HepG2 (cell line): ENCODE measurements at regions not wholly inside any gene's neighbourhood (a gene's known extent, or its start where the extent isn't known, plus 50 kb on each side); places are given as distances from the start of the nearest gene placed in this dataset.

Experiments used
- CREB3 ChIP-seq: sonication (generic); formaldehyde crosslinking; IDR thresholded peaks from 2 replicates; pipeline ENCODE4 v1.5.0; 2020; ENCODE audit warnings: missing genetic modification reagents
- ELF1 ChIP-seq: sonication (generic); formaldehyde crosslinking; IDR thresholded peaks from 2 replicates; pipeline ENCODE4 v1.4.0; 2020; ENCODE audit warnings: missing genetic modification reagents
- EP300 ChIP-seq, 3 experiments: sonication (generic) in 1 of 3; formaldehyde crosslinking in 1 of 3; IDR thresholded peaks; 2 replicates each; pipeline versions ENCODE4 v1.5.1 to v1.6.1; 2011 to 2020; ENCODE audit warnings: low read depth in 2 of 3, low read length in 2 of 3, borderline replicate concordance in 1 of 3, improper control_type of control experiment in 1 of 3, mild to moderate bottlenecking in 1 of 3, missing genetic modification reagents in 1 of 3, moderate library complexity in 1 of 3
- ETV5 ChIP-seq: IDR thresholded peaks from 2 replicates; pipeline ENCODE4 v1.6.1; 2018; ENCODE audit warnings: missing biosample characterization, missing genetic modification reagents, inconsistent platforms, borderline replicate concordance
- HNF4A ChIP-seq: sonication (generic); formaldehyde crosslinking; IDR thresholded peaks from 2 replicates; pipeline ENCODE4 v1.4.0; 2020; ENCODE audit warnings: missing genetic modification reagents
- HNF4G ChIP-seq, 2 experiments: sonication (generic) in 1 of 2; formaldehyde crosslinking in 1 of 2; IDR thresholded peaks; 2 replicates each; pipeline versions ENCODE4 v1.4.0 to v1.6.1; 2011 to 2020; ENCODE audit warnings: borderline replicate concordance in 2 of 2, low read depth in 2 of 2, mild to moderate bottlenecking in 2 of 2, low read length in 1 of 2, missing genetic modification reagents in 1 of 2, moderate library complexity in 1 of 2
- HOXA3 ChIP-seq: sonication (generic); formaldehyde crosslinking; IDR thresholded peaks from 2 replicates; pipeline ENCODE4 v1.5.0; 2020; ENCODE audit warnings: missing genetic modification reagents
- KDM2A ChIP-seq: sonication (generic); formaldehyde crosslinking; IDR thresholded peaks from 2 replicates; pipeline ENCODE4 v1.4.0; 2020; ENCODE audit warnings: low read depth, missing genetic modification reagents, borderline replicate concordance
- PRPF4 ChIP-seq: fragments of 200-400 bp; formaldehyde crosslinking; IDR thresholded peaks from 2 replicates; pipeline ENCODE4 v1.6.1; 2016; ENCODE audit warnings: low read length, low read depth; ENCODE audit not compliant: poor library complexity, severe bottlenecking
- PTBP1 ChIP-seq: fragments of 200-400 bp; formaldehyde crosslinking; IDR thresholded peaks from 2 replicates; pipeline ENCODE4 v1.6.1; 2018; ENCODE audit warnings: low read length, low read depth; ENCODE audit not compliant: poor library complexity, severe bottlenecking
- RXRB ChIP-seq: IDR thresholded peaks from 2 replicates; pipeline ENCODE4 v1.6.1; 2016; ENCODE audit warnings: borderline replicate concordance, missing genetic modification reagents, missing compliant biosample characterization
- SMYD3 ChIP-seq: sonication (generic); formaldehyde crosslinking; IDR thresholded peaks from 2 replicates; pipeline ENCODE4 v1.8.1; 2023; ENCODE audit warnings: mild to moderate bottlenecking, missing genetic modification reagents
- SSRP1 ChIP-seq: IDR thresholded peaks from 2 replicates; pipeline ENCODE4 v1.6.1; 2016; ENCODE audit warnings: control low read depth
- TAF1 ChIP-seq: sonication (generic); formaldehyde crosslinking; IDR thresholded peaks from 2 replicates; pipeline ENCODE4 v1.4.0; 2020; ENCODE audit warnings: missing genetic modification reagents
- ZBTB8A ChIP-seq: sonication (generic); formaldehyde crosslinking; IDR thresholded peaks from 2 replicates; pipeline ENCODE4 v1.4.0; 2020; ENCODE audit warnings: mild to moderate bottlenecking, low read depth, missing genetic modification reagents, borderline replicate concordance
- ZNF282 ChIP-seq: fragments of 450-650 bp; IDR thresholded peaks from 2 replicates; pipeline ENCODE4 v1.6.1; 2018; ENCODE audit not compliant: partially characterized antibody
- ZNF772 ChIP-seq: sonication (generic); formaldehyde crosslinking; IDR thresholded peaks from 2 replicates; pipeline ENCODE4 v1.5.0; 2020; ENCODE audit warnings: mild to moderate bottlenecking, missing genetic modification reagents
- TF ChIP-seq, protein P1 (sequence below): sonication (generic); formaldehyde crosslinking; IDR thresholded peaks from 2 replicates; pipeline ENCODE4 v1.4.0; 2020; ENCODE audit warnings: missing genetic modification reagents
- TF ChIP-seq, protein P2 (sequence below): sonication (generic); formaldehyde crosslinking; IDR thresholded peaks from 2 replicates; pipeline ENCODE4 v1.4.0; 2020; ENCODE audit warnings: mild to moderate bottlenecking, missing genetic modification reagents, borderline replicate concordance
- TF ChIP-seq, protein P3 (sequence below): sonication (generic); formaldehyde crosslinking; conservative IDR thresholded peaks from 2 replicates; pipeline ENCODE4 v1.8.0; 2022; ENCODE audit warnings: missing genetic modification reagents

- TF ChIP-seq, protein P1, sequence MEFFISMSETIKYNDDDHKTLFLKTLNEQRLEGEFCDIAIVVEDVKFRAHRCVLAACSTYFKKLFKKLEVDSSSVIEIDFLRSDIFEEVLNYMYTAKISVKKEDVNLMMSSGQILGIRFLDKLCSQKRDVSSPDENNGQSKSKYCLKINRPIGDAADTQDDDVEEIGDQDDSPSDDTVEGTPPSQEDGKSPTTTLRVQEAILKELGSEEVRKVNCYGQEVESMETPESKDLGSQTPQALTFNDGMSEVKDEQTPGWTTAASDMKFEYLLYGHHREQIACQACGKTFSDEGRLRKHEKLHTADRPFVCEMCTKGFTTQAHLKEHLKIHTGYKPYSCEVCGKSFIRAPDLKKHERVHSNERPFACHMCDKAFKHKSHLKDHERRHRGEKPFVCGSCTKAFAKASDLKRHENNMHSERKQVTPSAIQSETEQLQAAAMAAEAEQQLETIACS (CRISPR knock-in tag): no peak
- TF ChIP-seq CREB3 (no peak), KDM2A (CRISPR knock-in tag) (no peak), HNF4A (CRISPR knock-in tag) (peak; percentile 68), HNF4G (IDR thresholded peaks at IDR 0.05; ENCODE audit: borderline replicate concordance, low read depth, low read length) (peak; percentile 13; the same call in 1 of the 2 replicates), HNF4G (CRISPR knock-in tag; IDR thresholded peaks at IDR 0.05; ENCODE audit: borderline replicate concordance, low read depth) (no peak), ZBTB8A (CRISPR knock-in tag) (no peak), PTBP1 (no peak), HOXA3 (CRISPR knock-in tag) (peak; percentile 55; the same call in 1 of the 2 replicates), TAF1 (CRISPR knock-in tag) (no peak), SSRP1 (CRISPR knock-in tag) (no peak), ETV5 (CRISPR knock-in tag) (0 out of 2 replicates have a peak, but pooled peaks have one; percentile 12), SMYD3 (CRISPR knock-in tag) (no peak), PRPF4 (peak; percentile 78), EP300 (IDR thresholded peaks at IDR 0.05; ENCODE audit: low read depth in 2 of 2, low read length in 2 of 2) (peak in 1 of 2 experiments; percentile 44; a peak in 1 of 4 replicates), EP300 (CRISPR knock-in tag; IDR thresholded peaks at IDR 0.05; ENCODE audit: borderline replicate concordance) (no peak), ELF1 (CRISPR knock-in tag) (no peak), ZNF282 (no peak), ZNF772 (CRISPR knock-in tag) (no peak), RXRB (CRISPR knock-in tag) (0 out of 2 replicates have a peak, but pooled peaks have one; percentile 15)
- TF ChIP-seq, protein P2, sequence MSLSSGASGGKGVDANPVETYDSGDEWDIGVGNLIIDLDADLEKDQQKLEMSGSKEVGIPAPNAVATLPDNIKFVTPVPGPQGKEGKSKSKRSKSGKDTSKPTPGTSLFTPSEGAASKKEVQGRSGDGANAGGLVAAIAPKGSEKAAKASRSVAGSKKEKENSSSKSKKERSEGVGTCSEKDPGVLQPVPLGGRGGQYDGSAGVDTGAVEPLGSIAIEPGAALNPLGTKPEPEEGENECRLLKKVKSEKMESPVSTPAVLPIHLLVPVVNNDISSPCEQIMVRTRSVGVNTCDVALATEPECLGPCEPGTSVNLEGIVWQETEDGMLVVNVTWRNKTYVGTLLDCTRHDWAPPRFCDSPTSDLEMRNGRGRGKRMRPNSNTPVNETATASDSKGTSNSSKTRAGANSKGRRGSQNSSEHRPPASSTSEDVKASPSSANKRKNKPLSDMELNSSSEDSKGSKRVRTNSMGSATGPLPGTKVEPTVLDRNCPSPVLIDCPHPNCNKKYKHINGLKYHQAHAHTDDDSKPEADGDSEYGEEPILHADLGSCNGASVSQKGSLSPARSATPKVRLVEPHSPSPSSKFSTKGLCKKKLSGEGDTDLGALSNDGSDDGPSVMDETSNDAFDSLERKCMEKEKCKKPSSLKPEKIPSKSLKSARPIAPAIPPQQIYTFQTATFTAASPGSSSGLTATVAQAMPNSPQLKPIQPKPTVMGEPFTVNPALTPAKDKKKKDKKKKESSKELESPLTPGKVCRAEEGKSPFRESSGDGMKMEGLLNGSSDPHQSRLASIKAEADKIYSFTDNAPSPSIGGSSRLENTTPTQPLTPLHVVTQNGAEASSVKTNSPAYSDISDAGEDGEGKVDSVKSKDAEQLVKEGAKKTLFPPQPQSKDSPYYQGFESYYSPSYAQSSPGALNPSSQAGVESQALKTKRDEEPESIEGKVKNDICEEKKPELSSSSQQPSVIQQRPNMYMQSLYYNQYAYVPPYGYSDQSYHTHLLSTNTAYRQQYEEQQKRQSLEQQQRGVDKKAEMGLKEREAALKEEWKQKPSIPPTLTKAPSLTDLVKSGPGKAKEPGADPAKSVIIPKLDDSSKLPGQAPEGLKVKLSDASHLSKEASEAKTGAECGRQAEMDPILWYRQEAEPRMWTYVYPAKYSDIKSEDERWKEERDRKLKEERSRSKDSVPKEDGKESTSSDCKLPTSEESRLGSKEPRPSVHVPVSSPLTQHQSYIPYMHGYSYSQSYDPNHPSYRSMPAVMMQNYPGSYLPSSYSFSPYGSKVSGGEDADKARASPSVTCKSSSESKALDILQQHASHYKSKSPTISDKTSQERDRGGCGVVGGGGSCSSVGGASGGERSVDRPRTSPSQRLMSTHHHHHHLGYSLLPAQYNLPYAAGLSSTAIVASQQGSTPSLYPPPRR (CRISPR knock-in tag): no peak
- TF ChIP-seq, protein P3, sequence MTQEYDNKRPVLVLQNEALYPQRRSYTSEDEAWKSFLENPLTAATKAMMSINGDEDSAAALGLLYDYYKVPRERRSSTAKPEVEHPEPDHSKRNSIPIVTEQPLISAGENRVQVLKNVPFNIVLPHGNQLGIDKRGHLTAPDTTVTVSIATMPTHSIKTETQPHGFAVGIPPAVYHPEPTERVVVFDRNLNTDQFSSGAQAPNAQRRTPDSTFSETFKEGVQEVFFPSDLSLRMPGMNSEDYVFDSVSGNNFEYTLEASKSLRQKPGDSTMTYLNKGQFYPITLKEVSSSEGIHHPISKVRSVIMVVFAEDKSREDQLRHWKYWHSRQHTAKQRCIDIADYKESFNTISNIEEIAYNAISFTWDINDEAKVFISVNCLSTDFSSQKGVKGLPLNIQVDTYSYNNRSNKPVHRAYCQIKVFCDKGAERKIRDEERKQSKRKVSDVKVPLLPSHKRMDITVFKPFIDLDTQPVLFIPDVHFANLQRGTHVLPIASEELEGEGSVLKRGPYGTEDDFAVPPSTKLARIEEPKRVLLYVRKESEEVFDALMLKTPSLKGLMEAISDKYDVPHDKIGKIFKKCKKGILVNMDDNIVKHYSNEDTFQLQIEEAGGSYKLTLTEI (CRISPR knock-in tag): no peak
Observed at GRCh38 chr15:62821384-62822131, 221.0 kb upstream of the TPM1 start (continued).
